Endothelial cell of umbilical vein (primary cell): ENCODE measurements at regions not wholly inside any gene's neighbourhood (a gene's known extent, or its start where the extent isn't known, plus 50 kb on each side); places are given as distances from the start of the nearest gene placed in this dataset.

Experiments used
- BruUV-seq: library from RNA; stranded (reverse); fragments of 400-500 nt; replicated peaks from 2 replicates; lab custom pipeline; 2021; lab: Mats Ljungman, UMichigan
- CTCF ChIA-PET: fragments of 300-600, 350-600 bp; sonication (Branson Sonifier 250); formaldehyde crosslinking; loops from one replicate; lab custom pipeline; 2021; ENCODE audit warnings: antibody characterized with exemption, inconsistent platforms; lab: Charles Lee
- POLR2A ChIA-PET: fragments of 300-600, 350-600 bp; sonication (Branson Sonifier 250); formaldehyde crosslinking; loops from one replicate; lab custom pipeline; 2021; ENCODE audit warnings: antibody characterized with exemption, inconsistent platforms; lab: Charles Lee
- DNase-seq: peaks from one replicate; pipeline ENCODE4 v3.0.0-alpha.2; 2011; ENCODE audit warnings: low read depth, low spot score
- FAIRE-seq: peaks from 2 replicates; lab custom pipeline; 2011; peaks lifted over from hg19 to GRCh38; lab: Jason Lieb, UNC
- H2AFZ ChIP-seq: 2 replicates; pipeline ENCODE4 v1.6.0; 2012; ENCODE audit warnings: low read depth, low read length, control low read depth, inconsistent platforms
- H3K27ac ChIP-seq: 2 replicates; pipeline ENCODE4 v1.5.1; 2011; ENCODE audit warnings: low read depth, mild to moderate bottlenecking, control low read depth, low read length, moderate library complexity; ENCODE audit not compliant: insufficient read depth
- H3K27me3 ChIP-seq, 2 experiments: 2 replicates each; pipeline versions ENCODE4 v1.6.0 to v1.6.1; 2011; ENCODE audit warnings: low read length in 2 of 2, mixed read lengths in 1 of 2; ENCODE audit not compliant: control insufficient read depth in 2 of 2, insufficient read depth in 2 of 2
- H3K36me3 ChIP-seq, 2 experiments: 2 replicates in 1 of 2; 3 replicates in 1 of 2; pipeline ENCODE4 v1.5.1; 2011; ENCODE audit warnings: low read length in 2 of 2, mild to moderate bottlenecking in 1 of 2, moderate library complexity in 1 of 2; ENCODE audit not compliant: control insufficient read depth in 2 of 2, insufficient read depth in 2 of 2; ENCODE audit errors: extremely low read depth in 1 of 2
- H3K4me1 ChIP-seq: 3 replicates; pipeline ENCODE4 v1.5.1; 2011; ENCODE audit warnings: mild to moderate bottlenecking, low read length; ENCODE audit not compliant: control insufficient read depth, insufficient read depth; ENCODE audit errors: extremely low read depth
- H3K4me2 ChIP-seq: 2 replicates; pipeline ENCODE4 v1.6.1; 2011; ENCODE audit warnings: low read length, control low read depth, mixed read lengths; ENCODE audit not compliant: insufficient read depth
- H3K4me3 ChIP-seq, 3 experiments: fragments of 200-600 bp in 1 of 3; sonication (generic), shearing (Covaris generic) in 1 of 3; replicated peaks in 1 of 3; 2 replicates each; pipeline ENCODE4 v1.5.1; 2011 to 2016; ENCODE audit warnings: control low read depth in 3 of 3, low read length in 3 of 3, mild to moderate bottlenecking in 2 of 3, inconsistent platforms in 1 of 3, low read depth in 1 of 3, moderate library complexity in 1 of 3; ENCODE audit not compliant: insufficient read depth in 1 of 3
- H3K79me2 ChIP-seq: 2 replicates; pipeline ENCODE4 v1.6.0; 2012; ENCODE audit warnings: low read length, inconsistent platforms; ENCODE audit not compliant: control insufficient read depth, insufficient read depth
- H3K9ac ChIP-seq: replicated peaks from 2 replicates; pipeline ENCODE3; 2011; ENCODE audit warnings: low read length, control low read depth; ENCODE audit not compliant: insufficient read depth; ENCODE audit errors: extremely low read depth
- H3K9me1 ChIP-seq: replicated peaks from 3 replicates; pipeline ENCODE4 v1.6.0; 2011; ENCODE audit warnings: mild to moderate bottlenecking, low read length; ENCODE audit not compliant: control insufficient read depth, insufficient read depth; ENCODE audit errors: extremely low read depth
- H3K9me3 ChIP-seq: replicated peaks from 2 replicates; pipeline ENCODE4 v1.5.1; 2012; ENCODE audit warnings: low read length, inconsistent platforms; ENCODE audit not compliant: control insufficient read depth, insufficient read depth
- H4K20me1 ChIP-seq: replicated peaks from 2 replicates; pipeline ENCODE3; 2011; ENCODE audit warnings: mild to moderate bottlenecking, low read length; ENCODE audit not compliant: control insufficient read depth, insufficient read depth; ENCODE audit errors: extremely low read depth
- EZH2 ChIP-seq: IDR thresholded peaks from 2 replicates; pipeline ENCODE4 v1.6.1; 2012; ENCODE audit warnings: borderline replicate concordance, low read depth, mild to moderate bottlenecking, moderate library complexity, low read length, inconsistent platforms; ENCODE audit not compliant: severe bottlenecking
- FOS ChIP-seq: IDR thresholded peaks from 2 replicates; pipeline ENCODE4 v1.6.1; 2011; ENCODE audit warnings: mild to moderate bottlenecking, low read length, moderate library complexity, borderline replicate concordance; ENCODE audit not compliant: insufficient read depth
- GATA2 ChIP-seq: IDR thresholded peaks from 2 replicates; pipeline ENCODE4 v1.7.0; 2011; ENCODE audit warnings: low read depth, mild to moderate bottlenecking, moderate library complexity, mixed read lengths, low read length; ENCODE audit not compliant: insufficient read length, insufficient read depth
- JUN ChIP-seq: IDR thresholded peaks from 2 replicates; pipeline ENCODE4 v1.6.1; 2011; ENCODE audit warnings: borderline replicate concordance, low read depth; ENCODE audit not compliant: insufficient read length, insufficient read depth
- MYC ChIP-seq: IDR thresholded peaks from one replicate; pipeline ENCODE4 v1.6.1; 2011; ENCODE audit warnings: mild to moderate bottlenecking, low read depth, low read length
- POLR2A ChIP-seq: IDR thresholded peaks from 2 replicates; pipeline ENCODE4 v1.6.1; 2012; ENCODE audit warnings: low read depth, mild to moderate bottlenecking, control low read depth, low read length
- POLR2AphosphoS5 ChIP-seq: IDR thresholded peaks from 2 replicates; pipeline ENCODE4 v1.6.1; 2012; ENCODE audit warnings: low read depth, mild to moderate bottlenecking, control low read depth, low read length, moderate library complexity; ENCODE audit not compliant: insufficient read depth
- dilution Hi-C: fragments of 300-500 bp; cut with MboI; formaldehyde crosslinking; loops from one replicate; pipeline ENCODE4 v1.15.0; 2019; ENCODE audit warnings: low sequenced_read_pairs; ENCODE audit not compliant: extremely low pct_ligation_motif_present
- intact Hi-C: fragments of 100-400 bp; cut with micrococcal nuclease; formaldehyde crosslinking; loops from one replicate; pipeline ENCODE4 v1.10.0; 2022
- TF ChIP-seq, protein P1 (sequence below): IDR thresholded peaks from 2 replicates; pipeline ENCODE4 v1.6.1; 2011; ENCODE audit not compliant: insufficient read depth, insufficient read length
- TF ChIP-seq, protein P2 (sequence below), 2 donors: IDR thresholded peaks; 1 replicate in 1 of 2; 2 replicates in 1 of 2; pipeline ENCODE4 v1.5.1; 2011; ENCODE audit warnings: low read length in 2 of 2, mild to moderate bottlenecking in 2 of 2, moderate library complexity in 2 of 2, control low read depth in 1 of 2, inconsistent platforms in 1 of 2, low read depth in 1 of 2; ENCODE audit not compliant: insufficient read depth in 1 of 2; ENCODE audit errors: extremely low read depth in 1 of 2

DNA sequence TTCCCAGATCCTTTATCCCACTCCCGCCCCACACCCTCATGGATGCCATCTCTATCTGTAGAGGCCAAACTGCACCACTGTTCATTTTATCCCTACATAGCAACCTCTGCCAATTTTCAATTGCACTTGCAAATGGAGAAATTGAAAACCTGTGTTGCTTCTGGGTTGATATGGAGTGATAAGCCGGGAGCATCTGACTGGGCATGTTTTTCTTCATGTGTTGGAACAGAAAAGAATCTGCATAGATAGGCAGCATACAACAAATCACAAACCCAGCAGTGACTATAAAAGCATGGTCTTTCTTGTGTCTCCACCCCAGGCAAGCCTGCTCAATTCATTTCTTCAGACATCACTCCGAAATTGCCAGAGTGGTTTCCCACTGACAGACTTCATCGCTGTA, 608.8 kb upstream of the CAMK1G start:
- Histone ChIP-seq H3K36me3 (no peaks in the 10 kb centered on the region), H3K4me1 (peaks cover under 1% of the 10 kb centered on the region), H3K27ac (no peak overlapping the region), H3K9me1 (no peaks in the 10 kb centered on the region), H4K20me1 (no peaks in the 10 kb centered on the region), H3K27me3 (no peaks in the 10 kb centered on the region), H3K9ac (no peak overlapping the region), H2AFZ (no peak overlapping the region), H3K9me3 (no peaks in the 10 kb centered on the region), H3K79me2 (no peaks in the 10 kb centered on the region), H3K4me2 (no peak overlapping the region), H3K4me3 (no peak overlapping the region)
- DNase-seq: no peak
- dilution Hi-C loops: no loop called here
- no peak for FAIRE-seq
- no peak for TF ChIP-seq POLR2AphosphoS5
- no peak for TF ChIP-seq GATA2
- ChIA-PET CTCF (no interaction called here), POLR2A (no interaction called here)
- intact Hi-C loops: no loop called here
- BruUV-seq: no TSS peak

DNA sequence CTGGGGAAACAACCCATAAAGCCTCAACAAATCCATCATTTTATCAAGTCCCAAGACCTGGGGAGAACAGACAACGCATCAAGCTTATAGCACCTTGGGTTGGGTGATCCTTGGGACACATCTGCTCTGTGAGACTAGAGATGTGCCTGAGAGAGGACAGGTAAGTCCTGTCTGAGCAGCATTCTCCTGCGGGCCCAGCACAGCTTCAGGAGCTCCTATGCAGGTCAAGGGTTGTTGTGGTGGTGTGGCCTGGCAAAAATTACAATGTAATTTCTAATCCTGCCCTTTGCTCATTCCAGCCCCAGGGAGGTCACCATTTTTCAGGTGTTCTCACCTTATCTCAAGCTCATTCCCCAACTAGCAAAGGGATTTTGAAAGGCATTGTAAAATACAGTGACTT, 608.1 kb upstream of the CAMK1G start:
- no peak for TF ChIP-seq POLR2AphosphoS5
- no peak for TF ChIP-seq EZH2
- TF ChIP-seq FOS: no peak
- TF ChIP-seq, protein P1, sequence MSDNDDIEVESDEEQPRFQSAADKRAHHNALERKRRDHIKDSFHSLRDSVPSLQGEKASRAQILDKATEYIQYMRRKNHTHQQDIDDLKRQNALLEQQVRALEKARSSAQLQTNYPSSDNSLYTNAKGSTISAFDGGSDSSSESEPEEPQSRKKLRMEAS: no peak
- no peak for TF ChIP-seq GATA2
- TF ChIP-seq, protein P2, sequence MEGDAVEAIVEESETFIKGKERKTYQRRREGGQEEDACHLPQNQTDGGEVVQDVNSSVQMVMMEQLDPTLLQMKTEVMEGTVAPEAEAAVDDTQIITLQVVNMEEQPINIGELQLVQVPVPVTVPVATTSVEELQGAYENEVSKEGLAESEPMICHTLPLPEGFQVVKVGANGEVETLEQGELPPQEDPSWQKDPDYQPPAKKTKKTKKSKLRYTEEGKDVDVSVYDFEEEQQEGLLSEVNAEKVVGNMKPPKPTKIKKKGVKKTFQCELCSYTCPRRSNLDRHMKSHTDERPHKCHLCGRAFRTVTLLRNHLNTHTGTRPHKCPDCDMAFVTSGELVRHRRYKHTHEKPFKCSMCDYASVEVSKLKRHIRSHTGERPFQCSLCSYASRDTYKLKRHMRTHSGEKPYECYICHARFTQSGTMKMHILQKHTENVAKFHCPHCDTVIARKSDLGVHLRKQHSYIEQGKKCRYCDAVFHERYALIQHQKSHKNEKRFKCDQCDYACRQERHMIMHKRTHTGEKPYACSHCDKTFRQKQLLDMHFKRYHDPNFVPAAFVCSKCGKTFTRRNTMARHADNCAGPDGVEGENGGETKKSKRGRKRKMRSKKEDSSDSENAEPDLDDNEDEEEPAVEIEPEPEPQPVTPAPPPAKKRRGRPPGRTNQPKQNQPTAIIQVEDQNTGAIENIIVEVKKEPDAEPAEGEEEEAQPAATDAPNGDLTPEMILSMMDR (IDR thresholded peaks at IDR 0.05; ENCODE audit: extremely low read depth in 1 of 2, insufficient read depth in 1 of 2, low read depth in 1 of 2, low read length in 2 of 2): no peak
- TF ChIP-seq MYC: no peak
- no peak for TF ChIP-seq POLR2A
- no peak for TF ChIP-seq JUN
- Histone ChIP-seq H3K4me2 (no peak overlapping the region), H2AFZ (no peak overlapping the region), H3K36me3 (no peaks in the 10 kb centered on the region), H4K20me1 (no peaks in the 10 kb centered on the region), H3K9me1 (no peaks in the 10 kb centered on the region), H3K9ac (no peak overlapping the region), H3K4me1 (peaks cover 8% of the 10 kb centered on the region), H3K9me3 (no peaks in the 10 kb centered on the region), H3K79me2 (no peaks in the 10 kb centered on the region), H3K4me3 (no peak overlapping the region), H3K27ac (no peak overlapping the region), H3K27me3 (no peaks in the 10 kb centered on the region)
- intact Hi-C loops: no loop called here
- CTCF ChIA-PET: no interaction called here
- FAIRE-seq: no peak
- POLR2A ChIA-PET: no interaction called here
- dilution Hi-C loops: no loop called here
- no peak for DNase-seq
- BruUV-seq: no TSS peak
